Mesenchymal stem cell (in vitro differentiated cells and primary cell): ENCODE measurements at regions not wholly inside any gene's neighbourhood (a gene's known extent, or its start where the extent isn't known, plus 50 kb on each side); places are given as distances from the start of the nearest gene placed in this dataset.

Source experiments
- DNase-seq: peaks from one replicate; pipeline ENCODE4 v3.0.0-alpha.2; 2013
- H2AFZ ChIP-seq: one replicate; pipeline ENCODE4 v1.6.1; 2013; ENCODE audit warnings: low read depth, mild to moderate bottlenecking, control low read depth, inconsistent platforms, low read length, moderate library complexity
- H2AK5ac ChIP-seq: 2 replicates; pipeline ENCODE4 v1.6.1; 2013; ENCODE audit warnings: low read length, moderate library complexity, mild to moderate bottlenecking, inconsistent platforms; ENCODE audit not compliant: severe bottlenecking
- H2BK120ac ChIP-seq: one replicate; pipeline ENCODE4 v1.6.1; 2013; ENCODE audit warnings: low read depth, mild to moderate bottlenecking, inconsistent platforms, low read length, moderate library complexity
- H2BK12ac ChIP-seq, 2 experiments: one replicate each; pipeline ENCODE4 v1.6.1; 2013; ENCODE audit warnings: inconsistent platforms in 2 of 2, low read length in 2 of 2, mild to moderate bottlenecking in 2 of 2, moderate library complexity in 2 of 2, control low read depth in 1 of 2
- H2BK15ac ChIP-seq: one replicate; pipeline ENCODE4 v1.6.1; 2013; ENCODE audit warnings: mild to moderate bottlenecking, low read depth, inconsistent platforms; ENCODE audit not compliant: poor library complexity, severe bottlenecking
- H2BK5ac ChIP-seq: 2 replicates; pipeline ENCODE4 v1.6.1; 2013; ENCODE audit warnings: low read depth, mild to moderate bottlenecking, low read length, control low read depth, inconsistent platforms; ENCODE audit not compliant: poor library complexity, severe bottlenecking
- H3K14ac ChIP-seq, 2 experiments: one replicate each; pipeline ENCODE4 v1.6.1; 2013; ENCODE audit warnings: inconsistent platforms in 2 of 2, low read length in 2 of 2, control low read depth in 1 of 2, mild to moderate bottlenecking in 1 of 2, moderate library complexity in 1 of 2
- H3K18ac ChIP-seq, 2 experiments: one replicate each; pipeline ENCODE4 v1.6.1; 2013; ENCODE audit warnings: inconsistent platforms in 2 of 2, low read length in 2 of 2, control low read depth in 1 of 2, low read depth in 1 of 2, mild to moderate bottlenecking in 1 of 2
- H3K23ac ChIP-seq, 2 experiments: one replicate each; pipeline ENCODE4 v1.6.1; 2013; ENCODE audit warnings: inconsistent platforms in 2 of 2, low read length in 2 of 2, mild to moderate bottlenecking in 2 of 2, moderate library complexity in 2 of 2, control low read depth in 1 of 2
- H3K27ac ChIP-seq: 2 replicates; pipeline ENCODE4 v1.5.1; 2013; ENCODE audit warnings: mild to moderate bottlenecking, moderate library complexity, low read length, control low read depth, inconsistent platforms; ENCODE audit not compliant: poor library complexity, severe bottlenecking
- H3K27me3 ChIP-seq, 2 experiments: 2 replicates each; pipeline versions ENCODE4 v1.6.1 to v1.7.0; 2013; ENCODE audit warnings: low read length in 2 of 2, mild to moderate bottlenecking in 2 of 2, moderate library complexity in 2 of 2, control low read depth in 1 of 2, inconsistent platforms in 1 of 2; ENCODE audit not compliant: control insufficient read depth in 1 of 2, insufficient read depth in 1 of 2
- H3K36me3 ChIP-seq, 2 experiments: 2 replicates each; pipeline versions ENCODE4 v1.6.1 to v1.7.0; 2013; ENCODE audit warnings: low read length in 2 of 2, control low read depth in 1 of 2, inconsistent platforms in 1 of 2, low read depth in 1 of 2, mild to moderate bottlenecking in 1 of 2; ENCODE audit not compliant: insufficient read depth in 2 of 2, control insufficient read depth in 1 of 2
- H3K4ac ChIP-seq, 2 experiments: one replicate each; pipeline ENCODE4 v1.6.1; 2013; ENCODE audit warnings: inconsistent platforms in 2 of 2, low read length in 2 of 2, mild to moderate bottlenecking in 2 of 2, moderate library complexity in 2 of 2, control low read depth in 1 of 2, low read depth in 1 of 2
- H3K4me1 ChIP-seq: 2 replicates; pipeline ENCODE4 v1.6.1; 2013; ENCODE audit warnings: low read depth, low read length, control low read depth; ENCODE audit not compliant: control insufficient read depth, insufficient read depth
- H3K4me2 ChIP-seq: 2 replicates; pipeline ENCODE4 v1.6.1; 2013; ENCODE audit warnings: low read length, mild to moderate bottlenecking, inconsistent platforms; ENCODE audit not compliant: poor library complexity, severe bottlenecking
- H3K4me3 ChIP-seq, 2 experiments: 2 replicates each; pipeline versions ENCODE4 v1.5.1 to v1.7.0; 2013; ENCODE audit warnings: low read length in 2 of 2, mild to moderate bottlenecking in 2 of 2, control low read depth in 1 of 2, low read depth in 1 of 2; ENCODE audit not compliant: insufficient read depth in 1 of 2
- H3K79me1 ChIP-seq: replicated peaks from 2 replicates; pipeline ENCODE4 v1.6.1; 2013; ENCODE audit warnings: mild to moderate bottlenecking, control low read depth, low read length, inconsistent platforms; ENCODE audit not compliant: poor library complexity, severe bottlenecking
- H3K9ac ChIP-seq: 2 replicates; pipeline ENCODE4 v1.7.0; 2013; ENCODE audit warnings: mild to moderate bottlenecking, low read length, moderate library complexity
- H3K9me3 ChIP-seq: 2 replicates; pipeline ENCODE4 v1.7.0; 2013; ENCODE audit warnings: mild to moderate bottlenecking, low read length; ENCODE audit not compliant: control insufficient read depth
- H4K8ac ChIP-seq: one replicate; pipeline ENCODE4 v1.6.1; 2013; ENCODE audit warnings: inconsistent platforms, mild to moderate bottlenecking, low read length, moderate library complexity
- H4K91ac ChIP-seq: one replicate; pipeline ENCODE4 v1.6.1; 2013; ENCODE audit warnings: mild to moderate bottlenecking, low read length, inconsistent platforms
- WGBS: methylation state at CpG from one replicate; pipeline ENCODE4 v1.1.7; 2013; ENCODE audit warnings: mixed read lengths; 5-methylcytosine and 5-hydroxymethylcytosine counted together

DNA sequence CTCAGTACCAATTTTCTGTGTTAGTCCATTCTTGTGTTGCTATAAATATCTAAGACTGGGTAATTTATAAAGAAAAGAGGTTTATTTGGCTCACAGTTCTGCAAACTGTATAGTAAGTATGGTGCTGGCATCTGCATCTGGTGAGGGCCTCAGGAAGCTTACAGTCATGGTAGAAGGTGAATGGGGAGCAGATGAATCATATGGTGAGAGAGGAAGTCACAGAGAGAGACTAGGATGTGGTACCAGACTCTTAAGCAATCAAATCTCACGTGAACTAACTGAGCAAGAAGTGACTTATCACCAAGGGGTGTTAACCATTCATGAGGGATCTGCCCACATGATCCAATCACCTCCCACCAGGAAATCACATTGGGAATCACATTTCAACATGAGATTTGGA is 60.8 kb upstream of the ZBED5 start:
- H3K4ac ChIP-seq: no peak overlapping the region
- no peaks in the 10 kb centered on the region for H3K79me1 ChIP-seq
- WGBS: 67% methylated on average over 1 of the region's 1 CpG
- H2BK15ac ChIP-seq: no peak overlapping the region
- no peak overlapping the region for H3K27ac ChIP-seq
- H3K4me2 ChIP-seq: no peak overlapping the region
- H3K4me1 ChIP-seq: no peaks in the 10 kb centered on the region
- peak overlapping the region; percentile 77 for H2BK12ac ChIP-seq
- no peak overlapping the region for H2BK5ac ChIP-seq
- H3K23ac ChIP-seq: no peak overlapping the region
- no peaks in the 10 kb centered on the region for H3K27me3 ChIP-seq
- H3K4me3 ChIP-seq: no peak overlapping the region
- H4K8ac ChIP-seq: no peak overlapping the region
- no peaks in the 10 kb centered on the region for H3K9me3 ChIP-seq
- DNase-seq: no peak
- H2BK120ac ChIP-seq: no peak overlapping the region
- no peak overlapping the region for H2AFZ ChIP-seq
- no peaks in the 10 kb centered on the region for H3K36me3 ChIP-seq
- H4K91ac ChIP-seq: no peak overlapping the region
- no peak overlapping the region for H2AK5ac ChIP-seq
- no peak overlapping the region for H3K14ac ChIP-seq
- H3K9ac ChIP-seq: no peak overlapping the region
- H3K18ac ChIP-seq: peak overlapping the region in 1 of 2 experiments; percentile 34

DNA sequence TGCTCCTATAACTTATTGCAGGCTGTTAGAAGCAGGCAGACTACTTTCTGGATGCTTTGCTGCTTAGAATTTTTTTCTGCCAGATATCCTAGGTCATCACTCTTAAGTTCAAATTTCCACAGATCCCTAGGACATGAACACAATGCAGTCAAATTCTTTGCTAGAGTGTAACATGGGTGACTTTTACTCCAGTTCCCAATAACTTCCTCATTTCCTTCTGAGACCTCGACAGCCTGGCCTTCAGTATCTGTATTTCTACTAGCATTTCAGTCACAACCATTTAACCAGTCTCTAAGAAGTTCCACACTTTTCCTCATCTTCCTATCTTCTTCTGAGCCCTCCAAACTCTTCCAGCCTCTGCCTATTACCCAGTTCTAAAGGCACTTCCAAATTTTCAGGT is 60.4 kb upstream of the ZBED5 start:
- H2AK5ac ChIP-seq: no peak overlapping the region
- no peak overlapping the region for H2BK120ac ChIP-seq
- no peak overlapping the region for H3K9ac ChIP-seq
- H2BK15ac ChIP-seq: no peak overlapping the region
- no peak overlapping the region for H3K14ac ChIP-seq
- no peak overlapping the region for H4K91ac ChIP-seq
- no peaks in the 10 kb centered on the region for H3K79me1 ChIP-seq
- WGBS: 87% methylated on average over 1 of the region's 1 CpG
- no peaks in the 10 kb centered on the region for H3K9me3 ChIP-seq
- no peaks in the 10 kb centered on the region for H3K4me1 ChIP-seq
- H3K27ac ChIP-seq: no peak overlapping the region
- no peak overlapping the region for H2BK12ac ChIP-seq
- H3K4me2 ChIP-seq: no peak overlapping the region
- no peak overlapping the region for H2BK5ac ChIP-seq
- H3K36me3 ChIP-seq: no peaks in the 10 kb centered on the region
- no peak overlapping the region for H3K18ac ChIP-seq
- H2AFZ ChIP-seq: no peak overlapping the region
- H3K23ac ChIP-seq: no peak overlapping the region
- H3K27me3 ChIP-seq: no peaks in the 10 kb centered on the region
- H3K4ac ChIP-seq: no peak overlapping the region
- DNase-seq: no peak
- no peak overlapping the region for H3K4me3 ChIP-seq
- no peak overlapping the region for H4K8ac ChIP-seq

DNA sequence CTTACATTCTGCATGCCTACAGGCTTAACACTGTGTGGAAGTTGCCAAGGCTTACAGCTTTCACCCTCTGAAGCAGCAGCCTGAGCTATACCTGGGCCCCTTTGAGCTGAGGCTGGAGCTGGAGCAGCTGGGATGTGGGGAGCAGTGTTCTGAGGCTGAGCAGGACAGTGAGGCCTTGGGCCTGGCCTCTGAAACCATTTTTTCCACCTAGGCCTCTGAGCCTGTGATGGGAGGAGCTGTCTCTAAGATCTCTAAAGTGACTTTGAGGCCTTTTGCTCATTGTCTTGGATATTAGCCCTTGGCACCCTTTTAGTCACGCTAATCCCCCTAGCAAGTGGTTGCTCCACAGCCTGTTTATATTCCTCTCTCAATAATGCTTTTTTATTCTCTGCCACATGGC is 59.9 kb upstream of the ZBED5 start:
- H2BK5ac ChIP-seq: no peak overlapping the region
- no peak overlapping the region for H2BK12ac ChIP-seq
- H2BK15ac ChIP-seq: no peak overlapping the region
- no peak overlapping the region for H3K27ac ChIP-seq
- H3K14ac ChIP-seq: no peak overlapping the region
- H3K9ac ChIP-seq: no peak overlapping the region
- H4K8ac ChIP-seq: no peak overlapping the region
- no peaks in the 10 kb centered on the region for H3K79me1 ChIP-seq
- H4K91ac ChIP-seq: no peak overlapping the region
- no peak overlapping the region for H3K4me3 ChIP-seq
- no peak overlapping the region for H2AK5ac ChIP-seq
- H3K18ac ChIP-seq: no peak overlapping the region
- H3K9me3 ChIP-seq: no peaks in the 10 kb centered on the region
- no peak overlapping the region for H2BK120ac ChIP-seq
- WGBS: 83% methylated on average over 1 of the region's 1 CpG
- no peak overlapping the region for H3K4me2 ChIP-seq
- no peak overlapping the region for H3K4ac ChIP-seq
- H3K27me3 ChIP-seq: no peaks in the 10 kb centered on the region
- DNase-seq: no peak
- H3K4me1 ChIP-seq: no peaks in the 10 kb centered on the region
- no peak overlapping the region for H2AFZ ChIP-seq
- no peaks in the 10 kb centered on the region for H3K36me3 ChIP-seq
- H3K23ac ChIP-seq: no peak overlapping the region

DNA sequence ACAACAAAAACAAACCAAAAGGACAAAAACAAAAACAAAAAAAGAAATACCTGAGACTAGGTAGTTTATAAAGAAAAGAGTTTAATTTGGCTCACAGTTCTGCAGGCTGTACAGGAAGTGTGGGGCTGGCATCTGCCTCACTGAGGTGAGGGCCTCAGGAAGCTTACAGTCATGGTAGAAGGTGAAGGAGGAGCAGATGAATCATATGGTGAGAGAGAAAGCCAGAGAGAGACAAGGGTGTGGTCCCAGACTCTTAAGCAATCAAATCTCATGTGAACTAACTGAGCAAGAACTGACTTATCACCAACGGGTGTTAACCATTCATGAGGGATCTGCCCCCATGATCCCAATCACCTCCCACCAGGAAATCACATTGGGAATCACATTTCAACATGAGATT is 58.8 kb upstream of the ZBED5 start:
- no peaks in the 10 kb centered on the region for H3K4me1 ChIP-seq
- H3K27ac ChIP-seq: no peak overlapping the region
- no peak overlapping the region for H2BK15ac ChIP-seq
- H3K9me3 ChIP-seq: no peaks in the 10 kb centered on the region
- H3K4ac ChIP-seq: no peak overlapping the region
- H4K91ac ChIP-seq: no peak overlapping the region
- no peak overlapping the region for H3K9ac ChIP-seq
- H2BK5ac ChIP-seq: no peak overlapping the region
- no peak overlapping the region for H2BK120ac ChIP-seq
- no peaks in the 10 kb centered on the region for H3K36me3 ChIP-seq
- H3K14ac ChIP-seq: no peak overlapping the region
- no peak overlapping the region for H3K18ac ChIP-seq
- H2BK12ac ChIP-seq: no peak overlapping the region
- H3K27me3 ChIP-seq: no peaks in the 10 kb centered on the region
- no peak overlapping the region for H3K23ac ChIP-seq
- 0% methylated on average over 1 of the region's 1 CpG for WGBS
- no peak overlapping the region for H2AFZ ChIP-seq
- H4K8ac ChIP-seq: no peak overlapping the region
- no peaks in the 10 kb centered on the region for H3K79me1 ChIP-seq
- DNase-seq: no peak
- H3K4me2 ChIP-seq: no peak overlapping the region
- no peak overlapping the region for H2AK5ac ChIP-seq
- no peak overlapping the region for H3K4me3 ChIP-seq
